Uterus (tissue), 3 donors: ENCODE measurements at regions not wholly inside any gene's neighbourhood (a gene's known extent, or its start where the extent isn't known, plus 50 kb on each side); places are given as distances from the start of the nearest gene placed in this dataset.

Experiments
- DNase-seq, 2 donors: peaks; one replicate each; pipeline ENCODE4 v3.0.0-alpha.2; 2019 to 2020
- H3K27ac ChIP-seq, 2 donors: fragments of 200-600 bp; sonication (generic); 1 replicate in 1 of 2; 2 replicates in 1 of 2; pipeline ENCODE4 v1.5.1; 2016 to 2018
- H3K27me3 ChIP-seq, 2 donors: fragments of 200-600 bp; sonication (generic); one replicate each; pipeline ENCODE4 v1.5.1; 2018 to 2019; ENCODE audit warnings: control low read depth in 1 of 2
- H3K36me3 ChIP-seq, 2 donors: fragments of 200-600 bp; sonication (generic); one replicate each; pipeline ENCODE4 v1.5.1; 2019; ENCODE audit warnings: control low read depth in 1 of 2
- H3K4me1 ChIP-seq, 2 donors: fragments of 200-600 bp; sonication (generic); one replicate each; pipeline ENCODE4 v1.5.1; 2018 to 2019; ENCODE audit warnings: control low read depth in 1 of 2
- H3K4me3 ChIP-seq, 2 donors: fragments of 200-600 bp; sonication (generic); 1 replicate in 1 of 2; 2 replicates in 1 of 2; pipeline ENCODE4 v1.5.1; 2018 to 2019; ENCODE audit warnings: mild to moderate bottlenecking in 1 of 2
- H3K9me3 ChIP-seq, 2 donors: fragments of 200-600 bp; sonication (generic); one replicate each; pipeline ENCODE4 v1.5.1; 2019; ENCODE audit warnings: control low read depth in 1 of 2
- POLR2A ChIP-seq, 2 donors: fragments of 450-650 bp; IDR thresholded peaks; one replicate each; pipeline ENCODE4 v1.6.1; 2016; ENCODE audit warnings: antibody characterized with exemption in 2 of 2, mild to moderate bottlenecking in 1 of 2, moderate library complexity in 1 of 2
- intact Hi-C: fragments of 100-400 bp; cut with DNase I; formaldehyde crosslinking; loops from one replicate; pipeline ENCODE4 v1.15.1; 2023; ENCODE audit warnings: low total_unique reads
- TF ChIP-seq, protein P1 (sequence below), 4 experiments: fragments of 200-600 bp in 2 of 4; fragments of 450-650 bp in 2 of 4; sonication (generic) in 2 of 4; IDR thresholded peaks; one replicate each; pipeline ENCODE4 v1.5.1; 2016 to 2019; ENCODE audit warnings: antibody characterized with exemption in 4 of 4, mild to moderate bottlenecking in 2 of 4, moderate library complexity in 1 of 4
- donor health status: DM: yes; HTN: yes; CAD: no.

DNA sequence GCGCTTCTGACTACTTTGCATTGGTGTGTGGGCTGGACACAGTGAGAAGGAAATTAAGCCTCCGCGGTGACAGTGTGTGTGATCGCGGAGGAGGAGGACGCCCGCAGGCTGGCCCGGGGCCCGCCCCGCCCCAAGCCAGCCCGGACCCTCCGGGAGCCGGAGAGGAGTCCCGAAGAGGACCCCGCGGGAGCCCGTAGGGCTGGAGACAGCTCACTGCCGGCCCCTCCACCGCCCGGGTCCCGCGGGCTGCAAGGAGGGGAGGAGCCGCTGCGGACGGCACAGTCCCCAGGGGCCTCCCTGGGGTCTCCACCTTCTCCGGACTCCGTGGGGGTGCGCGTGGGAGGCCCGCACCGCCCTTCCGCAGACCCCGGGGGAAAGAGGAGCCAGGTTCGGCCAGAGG is 146.4 kb upstream of the ERCC6L2 start:
- no peaks in the 10 kb centered on the region for H3K4me1 ChIP-seq
- H3K27me3 ChIP-seq, result no peaks in the 10 kb centered on the region
- H3K27ac ChIP-seq, result no peak overlapping the region
- no peak for TF ChIP-seq POLR2A (IDR thresholded peaks at IDR 0.05)
- TF ChIP-seq, protein P1, sequence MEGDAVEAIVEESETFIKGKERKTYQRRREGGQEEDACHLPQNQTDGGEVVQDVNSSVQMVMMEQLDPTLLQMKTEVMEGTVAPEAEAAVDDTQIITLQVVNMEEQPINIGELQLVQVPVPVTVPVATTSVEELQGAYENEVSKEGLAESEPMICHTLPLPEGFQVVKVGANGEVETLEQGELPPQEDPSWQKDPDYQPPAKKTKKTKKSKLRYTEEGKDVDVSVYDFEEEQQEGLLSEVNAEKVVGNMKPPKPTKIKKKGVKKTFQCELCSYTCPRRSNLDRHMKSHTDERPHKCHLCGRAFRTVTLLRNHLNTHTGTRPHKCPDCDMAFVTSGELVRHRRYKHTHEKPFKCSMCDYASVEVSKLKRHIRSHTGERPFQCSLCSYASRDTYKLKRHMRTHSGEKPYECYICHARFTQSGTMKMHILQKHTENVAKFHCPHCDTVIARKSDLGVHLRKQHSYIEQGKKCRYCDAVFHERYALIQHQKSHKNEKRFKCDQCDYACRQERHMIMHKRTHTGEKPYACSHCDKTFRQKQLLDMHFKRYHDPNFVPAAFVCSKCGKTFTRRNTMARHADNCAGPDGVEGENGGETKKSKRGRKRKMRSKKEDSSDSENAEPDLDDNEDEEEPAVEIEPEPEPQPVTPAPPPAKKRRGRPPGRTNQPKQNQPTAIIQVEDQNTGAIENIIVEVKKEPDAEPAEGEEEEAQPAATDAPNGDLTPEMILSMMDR (IDR thresholded peaks at IDR 0.05), result no peak
- no peak for DNase-seq
- no peaks in the 10 kb centered on the region for H3K36me3 ChIP-seq
- intact Hi-C loops, result no loop called here
- H3K4me3 ChIP-seq, result no peak overlapping the region
- no peaks in the 10 kb centered on the region for H3K9me3 ChIP-seq

DNA sequence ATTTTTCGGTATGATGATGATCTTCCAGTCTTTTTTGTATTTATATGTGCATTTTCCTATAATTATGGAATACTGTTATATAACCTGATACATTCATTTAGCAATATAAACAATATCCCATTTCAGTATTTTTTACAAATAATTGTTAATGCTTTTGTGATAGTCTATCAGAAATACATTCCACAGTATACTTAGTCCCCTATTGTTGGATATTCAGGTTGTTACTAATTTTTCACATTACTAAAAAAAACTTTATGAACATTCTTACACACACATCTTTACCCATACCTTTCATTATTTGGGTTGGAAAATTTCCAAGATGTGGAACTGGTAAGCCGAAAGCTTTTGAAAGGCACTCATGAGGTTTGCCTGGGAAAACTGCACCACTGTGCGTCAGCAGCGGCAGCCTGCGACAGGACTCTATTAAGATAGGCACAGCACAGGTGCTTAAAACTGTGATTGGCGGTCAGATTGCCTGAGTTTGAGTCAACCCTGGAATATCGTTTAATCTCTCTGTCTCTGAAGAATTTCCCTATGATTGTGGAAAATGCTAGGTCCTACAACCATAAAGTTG is 147.5 kb upstream of the ERCC6L2 start:
- Histone ChIP-seq H3K27ac (no peak overlapping the region), H3K9me3 (no peaks in the 10 kb centered on the region), H3K4me3 (no peak overlapping the region), H3K36me3 (no peaks in the 10 kb centered on the region), H3K4me1 (no peaks in the 10 kb centered on the region), H3K27me3 (no peaks in the 10 kb centered on the region)
- TF ChIP-seq, protein P1 (IDR thresholded peaks at IDR 0.05), result no peak
- TF ChIP-seq POLR2A (IDR thresholded peaks at IDR 0.05), result no peak
- DNase-seq, result no peak
- intact Hi-C loops, result no loop called here

DNA sequence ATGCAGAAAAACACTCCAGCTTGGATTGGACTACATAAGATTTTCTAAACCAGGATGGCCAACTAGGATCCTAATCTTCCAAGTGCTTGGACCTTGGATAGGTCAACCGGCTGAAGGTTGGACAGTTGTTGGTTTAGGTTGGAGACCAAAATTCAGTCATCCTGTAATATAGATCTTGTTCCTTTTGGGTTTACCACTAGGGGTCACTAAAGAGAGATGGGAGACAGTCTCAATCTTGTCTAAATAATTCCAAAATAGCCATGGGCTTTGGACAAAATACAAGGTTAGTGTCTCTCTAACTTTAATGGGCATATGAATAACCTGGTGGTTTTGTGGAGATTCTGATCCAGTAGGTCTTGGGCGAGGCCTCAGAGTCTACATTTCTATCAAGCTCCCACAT is 148.7 kb upstream of the ERCC6L2 start:
- no peak for DNase-seq
- Histone ChIP-seq H3K4me3 (no peak overlapping the region), H3K27me3 (no peaks in the 10 kb centered on the region), H3K36me3 (no peaks in the 10 kb centered on the region), H3K4me1 (no peaks in the 10 kb centered on the region), H3K9me3 (no peaks in the 10 kb centered on the region), H3K27ac (no peak overlapping the region)
- intact Hi-C loops, result no loop called here
- TF ChIP-seq, protein P1 (IDR thresholded peaks at IDR 0.05), result peak; percentile 47 to 61 (median 52)
- no peak for TF ChIP-seq POLR2A (IDR thresholded peaks at IDR 0.05)

DNA sequence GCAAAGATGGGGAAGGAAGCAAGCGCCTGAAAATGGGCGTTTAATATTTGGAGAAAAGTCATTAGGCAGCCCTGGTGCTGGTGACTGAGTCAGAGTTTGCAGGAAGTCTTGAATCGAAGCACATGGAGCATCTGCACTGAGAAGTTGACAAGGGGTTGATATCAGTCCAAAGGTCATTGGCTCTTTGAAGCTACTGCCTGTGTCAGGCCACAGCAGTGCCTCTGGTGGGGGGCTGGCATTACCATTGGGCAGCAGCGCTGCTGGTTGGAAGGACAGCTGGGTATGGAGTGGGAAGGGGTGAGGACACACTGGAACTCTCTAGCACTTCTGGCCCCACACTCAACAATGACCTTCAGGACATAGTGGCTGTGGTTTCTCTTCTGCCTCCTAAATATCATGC is 150.4 kb upstream of the ERCC6L2 start:
- TF ChIP-seq POLR2A (IDR thresholded peaks at IDR 0.05), result no peak
- TF ChIP-seq, protein P1 (IDR thresholded peaks at IDR 0.05), result no peak
- intact Hi-C loops, result no loop called here
- no peak for DNase-seq
- Histone ChIP-seq H3K27me3 (no peaks in the 10 kb centered on the region), H3K36me3 (no peaks in the 10 kb centered on the region), H3K4me1 (no peaks in the 10 kb centered on the region), H3K9me3 (no peaks in the 10 kb centered on the region), H3K27ac (no peak overlapping the region), H3K4me3 (no peak overlapping the region)

DNA sequence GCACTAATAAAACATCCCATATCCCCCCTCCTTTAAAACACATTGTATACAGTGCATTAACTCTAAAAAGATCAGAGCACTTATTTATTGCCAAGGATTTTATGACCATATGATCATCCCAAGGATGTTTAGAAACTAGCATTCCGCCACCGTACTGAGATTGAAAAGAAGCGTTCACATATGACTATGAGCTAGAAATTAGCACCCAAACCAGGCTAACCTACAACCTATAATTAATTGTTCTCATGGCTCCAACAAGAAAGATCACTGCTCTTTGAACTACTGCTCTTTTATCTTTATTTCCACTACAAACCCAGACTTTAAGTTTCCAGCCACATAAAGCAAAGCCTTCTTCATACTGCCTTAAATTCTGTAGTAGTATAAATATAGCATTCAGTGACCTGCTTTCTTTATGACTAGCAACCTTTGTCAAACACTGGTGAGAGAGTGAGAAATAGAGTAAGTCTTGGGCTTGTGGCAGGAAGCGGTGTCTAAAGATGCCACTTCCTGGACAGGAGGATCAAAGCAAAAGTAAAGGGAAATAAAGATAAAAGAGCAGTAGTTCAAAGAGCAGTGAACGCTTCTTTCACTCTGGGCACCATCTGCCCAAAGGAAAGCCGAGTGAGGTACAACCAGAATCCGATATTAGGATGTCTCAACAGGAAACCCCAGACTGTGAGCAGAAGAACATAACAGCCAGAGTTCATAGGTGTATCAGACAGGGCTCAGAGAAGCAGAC is 151.1 kb upstream of the ERCC6L2 start:
- Histone ChIP-seq H3K36me3 (no peaks in the 10 kb centered on the region), H3K27ac (no peak overlapping the region), H3K4me3 (no peak overlapping the region), H3K27me3 (no peaks in the 10 kb centered on the region), H3K4me1 (no peaks in the 10 kb centered on the region), H3K9me3 (no peaks in the 10 kb centered on the region)
- intact Hi-C loops, result no loop called here
- no peak for DNase-seq
- no peak for TF ChIP-seq POLR2A (IDR thresholded peaks at IDR 0.05)
- TF ChIP-seq, protein P1 (IDR thresholded peaks at IDR 0.05), result no peak
